Tibial nerve (tissue), 3 donors: ENCODE measurements at regions not wholly inside any gene's neighbourhood (a gene's known extent, or its start where the extent isn't known, plus 50 kb on each side); places are given as distances from the start of the nearest gene placed in this dataset.

Experiments
- CTCF ChIP-seq, 5 experiments: fragments of 200-600 bp in 3 of 5; fragments of 450-650 bp in 2 of 5; sonication (generic) in 3 of 5; IDR thresholded peaks; one replicate each; pipeline ENCODE4 v1.5.1; 2016 to 2019; ENCODE audit warnings: antibody characterized with exemption in 5 of 5, mild to moderate bottlenecking in 3 of 5, moderate library complexity in 2 of 5
- POLR2A ChIP-seq, 2 donors: fragments of 450-650 bp; IDR thresholded peaks; one replicate each; pipeline ENCODE4 v1.6.1; 2017; ENCODE audit warnings: antibody characterized with exemption in 2 of 2, mild to moderate bottlenecking in 2 of 2, moderate library complexity in 2 of 2

GRCh38 chrX:82658492-82658891 is 849.6 kb upstream of the POU3F4 start:
- no peak for TF ChIP-seq CTCF (IDR thresholded peaks at IDR 0.05)
- no peak for TF ChIP-seq POLR2A (IDR thresholded peaks at IDR 0.05)
